A549 (cell line): ENCODE measurements at regions not wholly inside any gene's neighbourhood (a gene's known extent, or its start where the extent isn't known, plus 50 kb on each side); places are given as distances from the start of the nearest gene placed in this dataset.

ENCODE experiments used
- ATAC-seq, 2 experiments: fragments of 200-7000 bp in 1 of 2; fragments of >200 bp in 1 of 2; cut with Nextera tagmentation in 1 of 2; cut with Tn5 transposase in 1 of 2; 3 replicates each; pipeline versions ENCODE4 v1.8.0 to v1.9.1; 2018 to 2020; ENCODE audit warnings: mild to moderate bottlenecking in 1 of 2, moderate library complexity in 1 of 2
- CTCF ChIA-PET: fragments of 300-600 bp; sonication (Branson Sonifier 250); formaldehyde crosslinking; extraction: SDS; loops from one replicate; lab custom pipeline; 2021; ENCODE audit warnings: antibody characterized with exemption, inconsistent platforms; lab: Yijun Ruan, JAX
- POLR2A ChIA-PET: fragments of 350-600 bp; formaldehyde crosslinking; extraction: SDS; loops from one replicate; lab custom pipeline; 2021; ENCODE audit warnings: antibody characterized with exemption, inconsistent platforms; lab: Yijun Ruan, JAX
- DNase-seq, 2 experiments: peaks; one replicate each; pipeline versions ENCODE4 v3.0.0 to v3.0.0-alpha.2; 2011 to 2016; ENCODE audit warnings: low read depth in 1 of 2, low spot score in 1 of 2
- FAIRE-seq: peaks from 2 replicates; lab custom pipeline; 2011; peaks lifted over from hg19 to GRCh38; lab: Jason Lieb, UNC
- H3K27ac ChIP-seq, 2 experiments: fragments of >200 bp; sonication (Bioruptor Twin); formaldehyde crosslinking; 3 replicates each; pipeline ENCODE4 v1.5.1; 2016 to 2017
- H3K4me1 ChIP-seq: fragments of >200 bp; sonication (Bioruptor Twin); formaldehyde crosslinking; 3 replicates; pipeline ENCODE4 v1.6.1; 2016
- H3K4me2 ChIP-seq: fragments of >200 bp; sonication (Bioruptor Twin); formaldehyde crosslinking; 3 replicates; pipeline ENCODE4 v1.6.1; 2016
- H3K4me3 ChIP-seq: fragments of >200 bp; sonication (Bioruptor Twin); formaldehyde crosslinking; 3 replicates; pipeline ENCODE4 v1.5.1; 2016
- H3K9me3 ChIP-seq: fragments of >200 bp; sonication (Bioruptor Twin); formaldehyde crosslinking; 3 replicates; pipeline ENCODE4 v1.6.1; 2016
- BHLHE40 ChIP-seq: IDR thresholded peaks from 2 replicates; pipeline ENCODE4 v1.6.1; 2012; ENCODE audit warnings: low read depth, low read length, inconsistent platforms
- EHMT2 ChIP-seq: fragments of 200-600 bp; sonication (generic); IDR thresholded peaks from 2 replicates; pipeline ENCODE4 v1.6.1; 2016; ENCODE audit warnings: antibody characterized with exemption, low read depth, mild to moderate bottlenecking, moderate library complexity
- EP300 ChIP-seq, 2 experiments: fragments of >200 bp; sonication (Bioruptor Twin); formaldehyde crosslinking; IDR thresholded peaks; 2 replicates in 1 of 2; 3 replicates in 1 of 2; pipeline ENCODE4 v1.6.1; 2016 to 2017
- ESRRA ChIP-seq: fragments of 150-350 bp; IDR thresholded peaks from 2 replicates; pipeline ENCODE4 v1.6.1; 2014; ENCODE audit warnings: mild to moderate bottlenecking, low read length, borderline replicate concordance
- FOSB ChIP-seq: fragments of 250-450 bp; sonication (Bioruptor Pico); IDR thresholded peaks from 2 replicates; pipeline ENCODE4 v1.5.0; 2020; ENCODE audit warnings: mild to moderate bottlenecking, moderate library complexity
- FOXS1 ChIP-seq: fragments of 250-450 bp; sonication (Bioruptor Pico); IDR thresholded peaks from 2 replicates; pipeline ENCODE4 v1.5.0; 2020; ENCODE audit warnings: mild to moderate bottlenecking, moderate library complexity
- HOXB5 ChIP-seq: fragments of 250-450 bp; sonication (Bioruptor Pico); IDR thresholded peaks from 2 replicates; pipeline ENCODE4 v1.5.0; 2020; ENCODE audit warnings: mild to moderate bottlenecking, moderate library complexity
- KDM1A ChIP-seq: fragments of 200-600 bp; sonication (generic); IDR thresholded peaks from 2 replicates; pipeline ENCODE4 v1.6.1; 2016; ENCODE audit warnings: low read depth, mild to moderate bottlenecking
- KDM5A ChIP-seq: fragments of 200-600 bp; sonication (generic); IDR thresholded peaks from 2 replicates; pipeline ENCODE4 v1.6.1; 2016; ENCODE audit warnings: antibody characterized with exemption, mild to moderate bottlenecking
- RAD21 ChIP-seq, 2 experiments: fragments of >200 bp in 1 of 2; sonication (Bioruptor Twin) in 1 of 2; formaldehyde crosslinking in 1 of 2; IDR thresholded peaks in 1 of 2; conservative IDR thresholded peaks in 1 of 2; 2 replicates in 1 of 2; 3 replicates in 1 of 2; pipeline ENCODE4 v1.6.1; 2012 to 2018; ENCODE audit warnings: inconsistent platforms in 1 of 2
- RCOR1 ChIP-seq: fragments of 150-350 bp; IDR thresholded peaks from 2 replicates; pipeline ENCODE4 v1.6.1; 2014; ENCODE audit warnings: antibody characterized with exemption, low read length, low read depth
- RFX5 ChIP-seq: fragments of 450-650 bp; IDR thresholded peaks from 2 replicates; pipeline ENCODE4 v1.7.1; 2014; ENCODE audit warnings: antibody characterized with exemption, mild to moderate bottlenecking, moderate library complexity
- SMC3 ChIP-seq: fragments of >200 bp; sonication (Bioruptor Twin); formaldehyde crosslinking; IDR thresholded peaks from 3 replicates; pipeline ENCODE4 v1.6.1; 2018; ENCODE audit warnings: inconsistent platforms
- SREBF2 ChIP-seq: fragments of 450-650 bp; IDR thresholded peaks from 2 replicates; pipeline ENCODE4 v1.6.1; 2014; ENCODE audit warnings: mild to moderate bottlenecking, moderate library complexity
- TFCP2L1 ChIP-seq: fragments of 250-450 bp; sonication (Bioruptor Pico); IDR thresholded peaks from 2 replicates; pipeline ENCODE4 v1.5.0; 2021; ENCODE audit warnings: mild to moderate bottlenecking
- WGBS: methylation state at CpG from one replicate; pipeline ENCODE4 v1.1.6; 2017; ENCODE audit errors: missing lambda C conversion rate; 5-methylcytosine and 5-hydroxymethylcytosine counted together
- TF ChIP-seq, protein P1 (sequence below): fragments of >200 bp; sonication (Bioruptor Twin); formaldehyde crosslinking; IDR thresholded peaks from 3 replicates; pipeline ENCODE4 v1.5.1; 2016
- TF ChIP-seq, protein P2 (sequence below): fragments of >200 bp; sonication (Bioruptor Twin); formaldehyde crosslinking; IDR thresholded peaks from 3 replicates; pipeline ENCODE4 v1.6.1; 2016
- TF ChIP-seq, protein P3 (sequence below): IDR thresholded peaks from 2 replicates; pipeline ENCODE4 v1.6.1; 2012; ENCODE audit warnings: low read depth, borderline replicate concordance
- TF ChIP-seq, protein P4 (sequence below): fragments of 250-450 bp; sonication (Bioruptor Pico); IDR thresholded peaks from 2 replicates; pipeline ENCODE4 v1.5.0; 2021; ENCODE audit warnings: mild to moderate bottlenecking, moderate library complexity, borderline replicate concordance

DNA sequence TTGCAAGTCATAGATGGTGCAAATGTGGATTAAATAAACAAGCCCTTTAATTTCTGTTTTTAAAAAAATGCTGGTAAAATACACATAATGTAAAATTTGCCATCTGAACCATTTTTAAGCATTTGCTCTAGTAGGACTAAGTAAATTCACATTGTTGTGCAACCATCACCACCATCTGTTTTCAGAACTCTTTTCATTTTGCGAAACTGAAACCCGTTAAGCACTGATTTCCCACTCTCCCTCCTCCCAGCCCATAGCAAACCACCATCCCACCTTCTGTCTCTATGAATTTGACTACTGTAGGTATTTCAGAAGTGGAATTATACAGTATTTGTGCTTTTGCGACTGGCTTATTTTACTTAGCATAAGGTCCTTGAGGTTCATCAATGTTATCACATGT lies 103.3 kb upstream of the CNTLN start:
- DNase-seq (no peak), ATAC-seq (no peak), FAIRE-seq (no peak)
- Histone ChIP-seq H3K4me1 (no peaks in the 10 kb centered on the region), H3K4me2 (no peak overlapping the region), H3K4me3 (no peak overlapping the region), H3K9me3 (peaks cover 9% of the 10 kb centered on the region; the same call in 2 of the 3 replicates), H3K27ac (no peak overlapping the region)
- no peak for TF ChIP-seq RFX5
- TF ChIP-seq, protein P1, sequence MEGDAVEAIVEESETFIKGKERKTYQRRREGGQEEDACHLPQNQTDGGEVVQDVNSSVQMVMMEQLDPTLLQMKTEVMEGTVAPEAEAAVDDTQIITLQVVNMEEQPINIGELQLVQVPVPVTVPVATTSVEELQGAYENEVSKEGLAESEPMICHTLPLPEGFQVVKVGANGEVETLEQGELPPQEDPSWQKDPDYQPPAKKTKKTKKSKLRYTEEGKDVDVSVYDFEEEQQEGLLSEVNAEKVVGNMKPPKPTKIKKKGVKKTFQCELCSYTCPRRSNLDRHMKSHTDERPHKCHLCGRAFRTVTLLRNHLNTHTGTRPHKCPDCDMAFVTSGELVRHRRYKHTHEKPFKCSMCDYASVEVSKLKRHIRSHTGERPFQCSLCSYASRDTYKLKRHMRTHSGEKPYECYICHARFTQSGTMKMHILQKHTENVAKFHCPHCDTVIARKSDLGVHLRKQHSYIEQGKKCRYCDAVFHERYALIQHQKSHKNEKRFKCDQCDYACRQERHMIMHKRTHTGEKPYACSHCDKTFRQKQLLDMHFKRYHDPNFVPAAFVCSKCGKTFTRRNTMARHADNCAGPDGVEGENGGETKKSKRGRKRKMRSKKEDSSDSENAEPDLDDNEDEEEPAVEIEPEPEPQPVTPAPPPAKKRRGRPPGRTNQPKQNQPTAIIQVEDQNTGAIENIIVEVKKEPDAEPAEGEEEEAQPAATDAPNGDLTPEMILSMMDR, result no peak
- TF ChIP-seq BHLHE40, result no peak
- TF ChIP-seq KDM1A, result no peak
- no peak for TF ChIP-seq ESRRA
- no peak for TF ChIP-seq FOSB (CRISPR knock-in tag)
- no peak for TF ChIP-seq SMC3
- TF ChIP-seq RAD21 (conservative IDR thresholded peaks at IDR 0.05 in 1 of 2, IDR thresholded peaks at IDR 0.05 in 1 of 2), result no peak
- TF ChIP-seq, protein P2, sequence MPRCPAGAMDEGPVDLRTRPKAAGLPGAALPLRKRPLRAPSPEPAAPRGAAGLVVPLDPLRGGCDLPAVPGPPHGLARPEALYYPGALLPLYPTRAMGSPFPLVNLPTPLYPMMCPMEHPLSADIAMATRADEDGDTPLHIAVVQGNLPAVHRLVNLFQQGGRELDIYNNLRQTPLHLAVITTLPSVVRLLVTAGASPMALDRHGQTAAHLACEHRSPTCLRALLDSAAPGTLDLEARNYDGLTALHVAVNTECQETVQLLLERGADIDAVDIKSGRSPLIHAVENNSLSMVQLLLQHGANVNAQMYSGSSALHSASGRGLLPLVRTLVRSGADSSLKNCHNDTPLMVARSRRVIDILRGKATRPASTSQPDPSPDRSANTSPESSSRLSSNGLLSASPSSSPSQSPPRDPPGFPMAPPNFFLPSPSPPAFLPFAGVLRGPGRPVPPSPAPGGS, result no peak
- TF ChIP-seq EP300 (IDR thresholded peaks at IDR 0.05), result no peak
- no peak for TF ChIP-seq FOXS1 (CRISPR knock-in tag)
- TF ChIP-seq TFCP2L1 (CRISPR knock-in tag), result no peak
- no peak for TF ChIP-seq EHMT2
- TF ChIP-seq KDM5A, result no peak
- WGBS, result 84% methylated on average over 3 of the region's 3 CpGs
- CTCF ChIA-PET, result no interaction called here
- POLR2A ChIA-PET, result interaction anchor here (0.6 kb wide), 1 partner anchor 1055 kb away, joined by 3 read pairs; no protein-coding TSS in a partner anchor

DNA sequence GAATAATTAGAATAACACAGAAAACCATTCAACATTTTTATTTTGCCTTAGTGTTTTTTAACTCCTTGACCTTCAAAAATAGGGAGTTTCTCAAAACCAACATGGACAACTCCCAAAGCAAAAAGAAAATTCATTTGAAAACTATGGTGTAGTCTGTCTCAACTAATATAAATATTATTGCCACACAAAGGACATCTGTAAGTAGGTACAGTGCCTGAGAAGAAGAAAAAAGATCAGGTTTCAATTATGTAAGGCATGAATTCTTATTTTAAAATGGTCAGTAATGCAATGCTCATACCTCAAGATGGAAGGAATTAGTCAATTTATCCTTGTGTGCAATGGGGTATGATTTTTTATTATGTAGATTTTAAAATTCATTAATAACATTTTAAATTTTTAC lies 109.6 kb upstream of the CNTLN start:
- FAIRE-seq (no peak), ATAC-seq (no peak), DNase-seq (no peak)
- Histone ChIP-seq H3K9me3 (peaks cover 8% of the 10 kb centered on the region; the same call in 2 of the 3 replicates), H3K4me1 (no peaks in the 10 kb centered on the region), H3K4me2 (no peak overlapping the region), H3K4me3 (no peak overlapping the region), H3K27ac (no peak overlapping the region)
- CTCF ChIA-PET, result no interaction called here
- TF ChIP-seq, protein P3, sequence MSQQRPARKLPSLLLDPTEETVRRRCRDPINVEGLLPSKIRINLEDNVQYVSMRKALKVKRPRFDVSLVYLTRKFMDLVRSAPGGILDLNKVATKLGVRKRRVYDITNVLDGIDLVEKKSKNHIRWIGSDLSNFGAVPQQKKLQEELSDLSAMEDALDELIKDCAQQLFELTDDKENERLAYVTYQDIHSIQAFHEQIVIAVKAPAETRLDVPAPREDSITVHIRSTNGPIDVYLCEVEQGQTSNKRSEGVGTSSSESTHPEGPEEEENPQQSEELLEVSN, result no peak
- POLR2A ChIA-PET, result no interaction called here

DNA sequence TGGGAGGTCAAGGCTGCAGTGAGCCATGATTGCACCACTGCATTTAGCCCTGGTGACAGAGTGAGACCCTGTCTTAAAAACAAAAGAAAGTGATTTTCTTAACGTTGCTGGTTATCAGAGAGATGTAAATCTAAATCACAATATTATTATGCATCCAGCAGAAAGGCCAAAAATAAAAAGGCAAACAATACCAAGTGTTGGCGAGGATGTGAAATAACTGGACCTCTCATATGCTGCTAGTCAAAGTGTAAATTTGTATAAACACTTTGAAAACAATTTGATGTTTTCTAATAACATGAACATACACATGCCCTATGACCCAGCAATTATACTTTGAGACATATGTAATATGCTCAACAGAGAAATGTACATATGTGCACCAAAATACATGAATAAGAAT lies 110.7 kb upstream of the CNTLN start:
- no peak for DNase-seq
- no peak overlapping the region for H3K4me3 ChIP-seq
- no peak for TF ChIP-seq HOXB5 (CRISPR knock-in tag)
- TF ChIP-seq, protein P4, sequence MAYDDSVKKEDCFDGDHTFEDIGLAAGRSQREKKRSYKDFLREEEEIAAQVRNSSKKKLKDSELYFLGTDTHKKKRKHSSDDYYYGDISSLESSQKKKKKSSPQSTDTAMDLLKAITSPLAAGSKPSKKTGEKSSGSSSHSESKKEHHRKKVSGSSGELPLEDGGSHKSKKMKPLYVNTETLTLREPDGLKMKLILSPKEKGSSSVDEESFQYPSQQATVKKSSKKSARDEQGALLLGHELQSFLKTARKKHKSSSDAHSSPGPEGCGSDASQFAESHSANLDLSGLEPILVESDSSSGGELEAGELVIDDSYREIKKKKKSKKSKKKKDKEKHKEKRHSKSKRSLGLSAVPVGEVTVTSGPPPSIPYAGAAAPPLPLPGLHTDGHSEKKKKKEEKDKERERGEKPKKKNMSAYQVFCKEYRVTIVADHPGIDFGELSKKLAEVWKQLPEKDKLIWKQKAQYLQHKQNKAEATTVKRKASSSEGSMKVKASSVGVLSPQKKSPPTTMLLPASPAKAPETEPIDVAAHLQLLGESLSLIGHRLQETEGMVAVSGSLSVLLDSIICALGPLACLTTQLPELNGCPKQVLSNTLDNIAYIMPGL, result no peak
- no peak for TF ChIP-seq SREBF2
- no peak for TF ChIP-seq RCOR1
- no peak for ATAC-seq
- WGBS, result 56% methylated on average over 2 of the region's 2 CpGs
- H3K9me3 ChIP-seq, result 0 out of 3 replicates have a peak, but pooled peaks cover 2% of the 10 kb centered on the region
- ChIA-PET POLR2A (no interaction called here), CTCF (no interaction called here)
- no peak overlapping the region for H3K27ac ChIP-seq
- H3K4me2 ChIP-seq, result no peak overlapping the region
- no peaks in the 10 kb centered on the region for H3K4me1 ChIP-seq
- FAIRE-seq, result no peak
